Uterus (tissue), 2 donors: ENCODE measurements at regions not wholly inside any gene's neighbourhood (a gene's known extent, or its start where the extent isn't known, plus 50 kb on each side); places are given as distances from the start of the nearest gene placed in this dataset.

Experiments
- POLR2A ChIP-seq, 2 donors: fragments of 450-650 bp; IDR thresholded peaks; one replicate each; pipeline ENCODE4 v1.6.1; 2016; ENCODE audit warnings: antibody characterized with exemption in 2 of 2, mild to moderate bottlenecking in 1 of 2, moderate library complexity in 1 of 2
- TF ChIP-seq, protein P1 (sequence below), 4 experiments: fragments of 200-600 bp in 2 of 4; fragments of 450-650 bp in 2 of 4; sonication (generic) in 2 of 4; IDR thresholded peaks; one replicate each; pipeline ENCODE4 v1.5.1; 2016 to 2019; ENCODE audit warnings: antibody characterized with exemption in 4 of 4, mild to moderate bottlenecking in 2 of 4, moderate library complexity in 1 of 4

DNA sequence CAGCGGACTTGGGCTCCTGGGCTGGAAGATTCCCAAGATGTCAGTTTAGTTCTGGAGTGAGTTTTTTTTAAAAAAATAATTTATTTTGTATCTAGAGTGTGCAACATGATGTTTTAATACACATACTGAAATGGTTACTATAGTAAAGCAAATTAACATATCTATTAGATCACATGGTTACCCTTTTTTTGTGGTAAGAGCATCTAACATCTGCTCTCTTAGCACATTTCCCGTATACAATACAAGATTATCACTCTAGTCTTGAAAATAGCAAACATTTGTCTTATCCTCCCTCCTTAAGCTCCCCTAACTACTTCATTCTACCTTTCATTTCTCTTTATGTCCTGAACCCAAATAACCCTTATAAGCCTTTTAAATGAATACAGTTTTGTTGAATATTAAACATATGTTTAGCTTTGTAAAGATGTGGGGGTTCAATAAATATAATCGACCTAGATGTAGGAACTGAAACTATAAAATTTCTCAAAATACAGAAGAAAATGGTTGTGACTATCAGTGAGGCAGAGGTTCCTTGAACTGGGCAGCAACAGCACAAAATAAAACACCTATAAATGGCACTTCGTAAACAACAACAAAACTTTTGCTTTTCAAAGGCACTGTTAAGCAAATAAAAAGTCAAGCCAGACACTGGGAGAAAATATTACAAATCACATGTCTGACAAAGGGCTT lies 466.6 kb downstream of the FGF9 start:
- TF ChIP-seq, protein P1, sequence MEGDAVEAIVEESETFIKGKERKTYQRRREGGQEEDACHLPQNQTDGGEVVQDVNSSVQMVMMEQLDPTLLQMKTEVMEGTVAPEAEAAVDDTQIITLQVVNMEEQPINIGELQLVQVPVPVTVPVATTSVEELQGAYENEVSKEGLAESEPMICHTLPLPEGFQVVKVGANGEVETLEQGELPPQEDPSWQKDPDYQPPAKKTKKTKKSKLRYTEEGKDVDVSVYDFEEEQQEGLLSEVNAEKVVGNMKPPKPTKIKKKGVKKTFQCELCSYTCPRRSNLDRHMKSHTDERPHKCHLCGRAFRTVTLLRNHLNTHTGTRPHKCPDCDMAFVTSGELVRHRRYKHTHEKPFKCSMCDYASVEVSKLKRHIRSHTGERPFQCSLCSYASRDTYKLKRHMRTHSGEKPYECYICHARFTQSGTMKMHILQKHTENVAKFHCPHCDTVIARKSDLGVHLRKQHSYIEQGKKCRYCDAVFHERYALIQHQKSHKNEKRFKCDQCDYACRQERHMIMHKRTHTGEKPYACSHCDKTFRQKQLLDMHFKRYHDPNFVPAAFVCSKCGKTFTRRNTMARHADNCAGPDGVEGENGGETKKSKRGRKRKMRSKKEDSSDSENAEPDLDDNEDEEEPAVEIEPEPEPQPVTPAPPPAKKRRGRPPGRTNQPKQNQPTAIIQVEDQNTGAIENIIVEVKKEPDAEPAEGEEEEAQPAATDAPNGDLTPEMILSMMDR (IDR thresholded peaks at IDR 0.05) = no peak
- TF ChIP-seq POLR2A (IDR thresholded peaks at IDR 0.05) = no peak
